Sigmoid colon (tissue), 6 donors: ENCODE measurements at regions not wholly inside any gene's neighbourhood (a gene's known extent, or its start where the extent isn't known, plus 50 kb on each side); places are given as distances from the start of the nearest gene placed in this dataset.

Source experiments
- DNase-seq: peaks from one replicate; pipeline ENCODE4 v3.0.0-alpha.2; 2019
- H3K27ac ChIP-seq, 4 donors: fragments of 200-600 bp; sonication (generic); one replicate each; pipeline ENCODE4 v1.5.1; 2016 to 2019; ENCODE audit warnings: mild to moderate bottlenecking in 1 of 4
- H3K27me3 ChIP-seq, 3 donors: fragments of 200-600 bp; sonication (generic); one replicate each; pipeline ENCODE4 v1.5.1; 2019; ENCODE audit warnings: mild to moderate bottlenecking in 1 of 3
- H3K36me3 ChIP-seq, 4 donors: fragments of 200-600 bp; sonication (generic); one replicate each; pipeline ENCODE4 v1.5.1; 2016 to 2019
- H3K4me1 ChIP-seq, 4 donors: fragments of 200-600 bp; sonication (generic); one replicate each; pipeline ENCODE4 v1.5.1; 2017 to 2019
- H3K4me3 ChIP-seq, 4 donors: fragments of 200-600 bp; sonication (generic); one replicate each; pipeline ENCODE4 v1.5.1; 2017 to 2019; ENCODE audit warnings: mild to moderate bottlenecking in 2 of 4, moderate library complexity in 1 of 4
- H3K9me3 ChIP-seq, 4 donors: fragments of 200-600 bp in 3 of 4; sonication (generic) in 3 of 4; one replicate each; pipeline versions ENCODE4 v1.5.1 to v1.6.1; 2013 to 2019
- EP300 ChIP-seq, 4 donors: sonication (generic); formaldehyde crosslinking; IDR thresholded peaks; one replicate each; pipeline ENCODE4 v1.6.1; 2017; ENCODE audit warnings: antibody characterized with exemption in 4 of 4
- POLR2A ChIP-seq, 2 donors: fragments of 450-650 bp; IDR thresholded peaks; one replicate each; pipeline ENCODE4 v1.6.1; 2016; ENCODE audit warnings: antibody characterized with exemption in 2 of 2, mild to moderate bottlenecking in 2 of 2, moderate library complexity in 2 of 2
- POLR2AphosphoS5 ChIP-seq, 4 donors: sonication (generic); formaldehyde crosslinking; IDR thresholded peaks; one replicate each; pipeline ENCODE4 v1.6.1; 2017; ENCODE audit warnings: antibody characterized with exemption in 4 of 4
- WGBS, 2 donors: extraction: QIAGEN DNeasy Blood & Tissue Kit; methylation state at CpG; one replicate each; pipeline ENCODE4 v1.1.7; 2013; 5-methylcytosine and 5-hydroxymethylcytosine counted together
- intact Hi-C: fragments of 100-400 bp; cut with DNase I; formaldehyde crosslinking; loops from one replicate; pipeline ENCODE4 v1.15.1; 2023
- TF ChIP-seq, protein P1 (sequence below), 4 experiments: fragments of 450-650 bp in 3 of 4; fragments of 200-600 bp in 1 of 4; IDR thresholded peaks; one replicate each; pipeline ENCODE4 v1.5.1; 2016 to 2019; ENCODE audit warnings: antibody characterized with exemption in 4 of 4, mild to moderate bottlenecking in 3 of 4, moderate library complexity in 2 of 4
- donor health status: healthy with polysubstance abuse.
- donor health status: healthy.

DNA sequence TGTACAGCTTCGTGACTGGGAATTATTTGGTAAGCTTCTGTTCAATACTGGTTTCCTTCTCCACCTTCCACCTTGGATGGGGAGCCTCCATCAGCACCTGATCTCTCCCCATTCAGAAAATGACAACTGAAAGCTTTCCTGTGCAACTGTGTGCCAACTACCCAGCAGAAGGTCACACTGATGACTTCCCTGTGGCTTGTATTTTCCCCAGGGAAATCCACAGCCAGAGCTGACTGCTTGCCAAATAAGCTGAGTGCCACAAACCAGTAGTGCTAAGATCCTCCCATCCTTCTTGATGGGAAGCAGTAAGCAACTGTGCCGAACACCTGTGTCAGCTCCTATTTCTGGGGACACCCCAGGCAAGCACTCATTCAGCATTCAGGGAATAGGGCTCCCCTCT, 257.2 kb upstream of the SOX5 start:
- H3K4me1 ChIP-seq = no peaks in the 10 kb centered on the region
- TF ChIP-seq POLR2A (IDR thresholded peaks at IDR 0.05) (no peak), EP300 (IDR thresholded peaks at IDR 0.05) (no peak), POLR2AphosphoS5 (IDR thresholded peaks at IDR 0.05) (no peak)
- TF ChIP-seq, protein P1, sequence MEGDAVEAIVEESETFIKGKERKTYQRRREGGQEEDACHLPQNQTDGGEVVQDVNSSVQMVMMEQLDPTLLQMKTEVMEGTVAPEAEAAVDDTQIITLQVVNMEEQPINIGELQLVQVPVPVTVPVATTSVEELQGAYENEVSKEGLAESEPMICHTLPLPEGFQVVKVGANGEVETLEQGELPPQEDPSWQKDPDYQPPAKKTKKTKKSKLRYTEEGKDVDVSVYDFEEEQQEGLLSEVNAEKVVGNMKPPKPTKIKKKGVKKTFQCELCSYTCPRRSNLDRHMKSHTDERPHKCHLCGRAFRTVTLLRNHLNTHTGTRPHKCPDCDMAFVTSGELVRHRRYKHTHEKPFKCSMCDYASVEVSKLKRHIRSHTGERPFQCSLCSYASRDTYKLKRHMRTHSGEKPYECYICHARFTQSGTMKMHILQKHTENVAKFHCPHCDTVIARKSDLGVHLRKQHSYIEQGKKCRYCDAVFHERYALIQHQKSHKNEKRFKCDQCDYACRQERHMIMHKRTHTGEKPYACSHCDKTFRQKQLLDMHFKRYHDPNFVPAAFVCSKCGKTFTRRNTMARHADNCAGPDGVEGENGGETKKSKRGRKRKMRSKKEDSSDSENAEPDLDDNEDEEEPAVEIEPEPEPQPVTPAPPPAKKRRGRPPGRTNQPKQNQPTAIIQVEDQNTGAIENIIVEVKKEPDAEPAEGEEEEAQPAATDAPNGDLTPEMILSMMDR (IDR thresholded peaks at IDR 0.05) = no peak
- WGBS, 2 donors = 81 to 90% methylated on average over 2 of the region's 2 CpGs
- no peak overlapping the region for H3K4me3 ChIP-seq
- H3K27me3 ChIP-seq = no peaks in the 10 kb centered on the region
- H3K9me3 ChIP-seq = no peaks in the 10 kb centered on the region
- no peak for DNase-seq
- intact Hi-C loops = no loop called here
- no peaks in the 10 kb centered on the region for H3K36me3 ChIP-seq
- H3K27ac ChIP-seq = no peak overlapping the region

DNA sequence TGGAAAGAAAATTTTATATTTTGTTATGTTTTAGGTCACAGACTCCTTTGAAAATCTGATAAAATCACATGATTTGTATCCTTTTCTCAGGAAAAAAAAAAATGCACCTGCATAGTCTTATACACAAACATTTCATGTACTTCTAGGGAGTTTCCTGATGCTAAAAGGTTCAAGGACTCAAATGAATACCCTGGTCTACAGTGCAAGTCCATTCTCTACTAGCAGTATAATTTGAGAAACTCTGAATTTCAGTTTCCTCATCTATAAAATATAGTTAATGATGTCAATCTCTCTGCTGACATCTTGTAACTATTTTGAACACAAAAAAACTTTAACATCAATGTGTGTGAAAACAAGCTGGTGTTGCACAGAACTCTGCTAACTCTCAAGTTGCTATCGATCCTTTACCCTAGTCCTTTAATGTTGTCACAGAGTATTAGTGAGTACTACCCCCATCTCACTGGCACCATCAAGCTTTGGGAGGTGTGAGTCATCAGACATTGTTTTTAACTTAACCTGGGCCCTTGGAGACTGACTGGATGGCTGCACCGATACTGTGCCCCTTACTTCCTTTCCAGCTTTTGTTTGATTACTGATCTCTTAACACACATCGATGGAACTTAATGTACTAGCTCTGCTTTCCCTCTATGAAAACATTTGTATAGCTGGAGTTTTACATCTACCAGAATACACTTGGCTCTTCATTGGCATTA, 251.9 kb upstream of the SOX5 start:
- 87% methylated on average over 3 of the region's 3 CpGs for WGBS, 2 donors
- no peaks in the 10 kb centered on the region for H3K4me1 ChIP-seq
- no peaks in the 10 kb centered on the region for H3K9me3 ChIP-seq
- TF ChIP-seq EP300 (IDR thresholded peaks at IDR 0.05) (no peak), POLR2AphosphoS5 (IDR thresholded peaks at IDR 0.05) (no peak), POLR2A (IDR thresholded peaks at IDR 0.05) (no peak)
- TF ChIP-seq, protein P1 (IDR thresholded peaks at IDR 0.05) = no peak
- intact Hi-C loops = no loop called here
- no peak for DNase-seq
- H3K27me3 ChIP-seq = no peaks in the 10 kb centered on the region
- no peak overlapping the region for H3K27ac ChIP-seq
- no peak overlapping the region for H3K4me3 ChIP-seq
- H3K36me3 ChIP-seq = no peaks in the 10 kb centered on the region

DNA sequence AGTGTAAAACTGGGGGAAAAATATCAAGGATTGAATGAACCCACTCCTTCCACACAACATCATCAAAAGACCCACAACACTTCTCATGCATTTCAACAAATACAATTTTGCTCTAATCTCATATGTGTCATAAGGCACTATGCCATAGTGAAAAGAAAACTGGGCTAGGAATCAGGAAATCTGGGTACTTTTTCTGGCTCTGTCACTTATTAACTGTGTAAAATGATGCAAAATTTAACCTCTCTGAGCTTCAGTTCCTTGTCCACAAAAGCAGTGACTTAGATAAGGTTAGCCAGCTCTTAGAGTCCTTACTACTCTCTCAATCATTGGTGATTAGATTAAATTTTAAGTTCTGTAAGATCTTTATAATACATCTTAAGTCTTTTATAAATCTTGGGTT, 250.5 kb upstream of the SOX5 start:
- no peaks in the 10 kb centered on the region for H3K4me1 ChIP-seq
- no peaks in the 10 kb centered on the region for H3K36me3 ChIP-seq
- H3K4me3 ChIP-seq = no peak overlapping the region
- intact Hi-C loops = no loop called here
- no peak for DNase-seq
- H3K9me3 ChIP-seq = no peaks in the 10 kb centered on the region
- no peaks in the 10 kb centered on the region for H3K27me3 ChIP-seq
- no peak for TF ChIP-seq EP300 (IDR thresholded peaks at IDR 0.05)
- no peak for TF ChIP-seq POLR2A (IDR thresholded peaks at IDR 0.05)
- TF ChIP-seq POLR2AphosphoS5 (IDR thresholded peaks at IDR 0.05) = no peak
- TF ChIP-seq, protein P1 (IDR thresholded peaks at IDR 0.05) = no peak
- no peak overlapping the region for H3K27ac ChIP-seq

DNA sequence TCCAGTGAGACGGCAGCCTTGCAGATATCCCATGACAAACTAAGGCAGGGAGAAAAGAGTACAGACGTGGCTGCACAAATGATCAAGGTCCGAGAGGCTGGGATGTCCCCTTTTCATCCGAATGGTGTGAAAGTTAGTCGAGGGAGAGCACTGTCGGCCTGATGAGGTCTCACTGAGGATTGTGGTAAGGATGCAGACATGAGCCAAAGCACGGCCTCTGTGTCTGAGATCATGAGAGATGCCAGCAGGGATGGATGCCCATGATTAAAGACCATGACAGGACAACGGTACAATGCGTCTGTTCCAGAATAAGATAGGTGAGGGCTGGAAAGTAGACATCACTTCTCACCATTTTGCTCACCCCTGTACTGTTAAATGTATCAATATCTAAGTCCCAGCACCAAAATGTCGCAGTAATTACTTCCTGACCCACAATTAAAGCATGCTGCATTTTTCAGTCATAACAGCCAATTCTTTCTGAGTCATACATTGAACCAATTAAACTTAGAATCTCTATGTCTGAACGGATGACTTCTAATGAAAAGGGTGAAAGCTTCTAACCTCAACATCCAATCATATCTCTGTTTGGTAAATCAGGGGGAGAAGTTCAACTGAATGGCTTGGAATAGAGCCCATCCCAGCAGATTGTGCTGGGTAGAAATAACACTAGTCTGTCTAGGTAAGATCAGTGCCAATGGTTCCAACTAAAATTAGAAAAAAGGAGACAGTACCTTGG, 249.6 kb upstream of the SOX5 start:
- Histone ChIP-seq H3K4me3 (no peak overlapping the region), H3K27me3 (no peaks in the 10 kb centered on the region), H3K36me3 (no peaks in the 10 kb centered on the region), H3K27ac (no peak overlapping the region), H3K4me1 (no peaks in the 10 kb centered on the region), H3K9me3 (no peaks in the 10 kb centered on the region)
- DNase-seq = no peak
- WGBS, 2 donors = 85 to 88% methylated on average over 11 of the region's 11 CpGs
- TF ChIP-seq EP300 (IDR thresholded peaks at IDR 0.05) = no peak
- TF ChIP-seq, protein P1 (IDR thresholded peaks at IDR 0.05) = no peak
- intact Hi-C loops = no loop called here
